Fibroblast of the aortic adventitia (primary cell): ENCODE measurements at regions not wholly inside any gene's neighbourhood (a gene's known extent, or its start where the extent isn't known, plus 50 kb on each side); places are given as distances from the start of the nearest gene placed in this dataset.
"Not testable (repeated sequence)": the region's sequence is repeated elsewhere in the genome, so short reads cannot be mapped to it uniquely, and the experiment has no call there.

Experiments used
- DNase-seq: peaks from one replicate; pipeline ENCODE4 v3.0.0-alpha.2; 2010; ENCODE audit warnings: low read depth
- H3K4me3 ChIP-seq: 2 replicates; pipeline ENCODE4 v1.5.1; 2011; ENCODE audit warnings: low read depth, mild to moderate bottlenecking, control low read depth, low read length, moderate library complexity
- TF ChIP-seq, protein P1 (sequence below): IDR thresholded peaks from 2 replicates; pipeline ENCODE4 v1.5.1; 2011; ENCODE audit warnings: mild to moderate bottlenecking, low read length, control low read depth, inconsistent platforms; ENCODE audit not compliant: insufficient read depth

DNA sequence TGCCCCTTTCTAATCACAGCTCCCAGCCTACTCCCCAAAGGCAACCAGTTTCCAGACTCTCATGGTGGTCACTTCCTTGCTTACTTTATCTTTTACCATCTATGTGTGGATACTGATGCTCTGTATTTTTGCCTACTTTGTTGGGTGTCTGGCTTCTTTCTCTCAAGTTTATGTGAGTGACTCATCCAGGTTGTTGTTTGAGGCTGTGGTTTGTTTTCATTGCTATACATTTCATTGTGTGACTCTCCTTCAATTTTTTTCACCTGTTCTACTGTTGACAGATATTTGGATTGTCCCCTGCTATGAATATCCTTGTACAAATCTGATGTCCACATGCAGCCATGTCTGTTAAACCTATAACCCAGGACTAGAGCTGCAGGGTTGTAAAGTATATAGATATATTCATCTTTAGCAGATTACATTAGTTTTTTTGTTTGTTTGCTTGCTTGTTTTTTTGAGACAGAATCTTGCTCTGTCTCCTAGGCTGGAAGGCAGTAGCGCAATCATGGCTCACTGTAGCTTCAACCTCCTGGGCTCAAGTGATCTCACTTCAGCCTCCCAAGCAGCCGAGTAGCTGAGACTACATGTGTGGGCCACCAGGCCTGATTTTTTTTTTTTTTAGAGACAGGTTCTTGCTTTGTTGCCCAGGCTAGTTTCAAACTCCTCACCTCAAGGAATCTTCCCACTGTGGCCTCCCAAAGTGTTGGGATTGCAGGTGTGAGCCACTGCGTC, 72.9 kb upstream of the EEF1E1 start:
- TF ChIP-seq, protein P1, sequence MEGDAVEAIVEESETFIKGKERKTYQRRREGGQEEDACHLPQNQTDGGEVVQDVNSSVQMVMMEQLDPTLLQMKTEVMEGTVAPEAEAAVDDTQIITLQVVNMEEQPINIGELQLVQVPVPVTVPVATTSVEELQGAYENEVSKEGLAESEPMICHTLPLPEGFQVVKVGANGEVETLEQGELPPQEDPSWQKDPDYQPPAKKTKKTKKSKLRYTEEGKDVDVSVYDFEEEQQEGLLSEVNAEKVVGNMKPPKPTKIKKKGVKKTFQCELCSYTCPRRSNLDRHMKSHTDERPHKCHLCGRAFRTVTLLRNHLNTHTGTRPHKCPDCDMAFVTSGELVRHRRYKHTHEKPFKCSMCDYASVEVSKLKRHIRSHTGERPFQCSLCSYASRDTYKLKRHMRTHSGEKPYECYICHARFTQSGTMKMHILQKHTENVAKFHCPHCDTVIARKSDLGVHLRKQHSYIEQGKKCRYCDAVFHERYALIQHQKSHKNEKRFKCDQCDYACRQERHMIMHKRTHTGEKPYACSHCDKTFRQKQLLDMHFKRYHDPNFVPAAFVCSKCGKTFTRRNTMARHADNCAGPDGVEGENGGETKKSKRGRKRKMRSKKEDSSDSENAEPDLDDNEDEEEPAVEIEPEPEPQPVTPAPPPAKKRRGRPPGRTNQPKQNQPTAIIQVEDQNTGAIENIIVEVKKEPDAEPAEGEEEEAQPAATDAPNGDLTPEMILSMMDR = no peak
- no peak for DNase-seq

DNA sequence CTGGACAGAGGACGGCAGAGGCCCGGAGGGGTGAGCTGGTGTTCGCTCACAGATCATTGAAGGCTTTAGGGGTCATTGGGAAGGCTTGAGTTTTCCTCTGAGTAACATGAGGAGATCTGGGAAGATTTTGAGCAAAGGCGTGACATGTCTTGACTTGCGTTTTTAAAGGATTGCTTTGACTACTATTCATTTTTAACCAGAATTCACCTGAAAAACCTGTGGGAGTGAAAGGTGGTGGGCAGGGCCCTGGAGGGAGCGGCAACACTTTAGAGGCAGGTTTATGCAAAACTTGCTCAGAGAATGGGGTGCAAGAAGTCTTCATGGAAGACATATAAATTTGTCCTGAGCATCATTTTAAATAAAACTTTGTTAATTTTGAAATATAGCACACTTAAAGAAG, 72.2 kb upstream of the EEF1E1 start:
- H3K4me3 ChIP-seq = no peak overlapping the region
- TF ChIP-seq, protein P1 = no peak
- no peak for DNase-seq

More for the DNA sequence above, 72.9 kb upstream of the EEF1E1 start:
- H3K4me3 ChIP-seq = no peak overlapping the region

DNA sequence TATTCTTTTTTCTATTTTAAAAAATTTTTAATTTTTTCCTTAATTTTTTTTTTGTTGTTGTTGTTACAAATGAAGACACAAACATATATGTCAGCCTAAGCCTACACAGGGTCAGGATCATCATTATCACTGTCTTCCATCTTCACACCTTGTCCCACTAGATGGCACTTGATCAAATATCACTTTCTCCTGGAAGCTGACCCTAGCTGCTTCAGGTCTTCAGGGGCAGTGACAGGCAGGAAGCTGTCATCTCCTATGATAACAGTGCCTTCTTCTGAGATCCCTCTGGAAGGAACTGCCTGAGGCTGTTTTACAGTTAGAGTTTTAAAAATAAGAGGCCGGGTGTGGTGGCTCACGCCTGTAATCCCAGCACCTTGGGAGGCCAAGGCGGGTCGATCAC, 70.2 kb upstream of the EEF1E1 start:
- TF ChIP-seq, protein P1 = no peak
- DNase-seq = no peak

DNA sequence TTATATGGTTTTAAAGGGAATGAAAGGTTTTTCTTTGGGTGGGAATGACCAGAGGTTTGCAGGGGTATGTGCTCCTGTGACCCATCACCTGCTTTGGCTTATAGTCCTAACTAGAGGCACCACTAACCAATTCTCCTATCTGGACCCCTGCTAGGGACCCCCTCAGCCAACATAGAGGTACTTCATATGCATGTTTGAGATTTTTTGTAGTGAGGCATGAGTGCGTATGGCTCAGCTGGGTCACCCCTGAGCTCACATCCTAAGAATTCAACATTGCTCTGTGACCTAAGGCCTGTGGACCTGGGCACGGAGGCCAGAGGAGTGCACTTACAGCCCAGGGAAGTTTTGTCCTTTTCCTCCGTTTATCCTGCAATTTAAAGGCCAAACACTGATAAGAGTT, 68.4 kb upstream of the EEF1E1 start:
- H3K4me3 ChIP-seq = no peak overlapping the region
- no peak for DNase-seq
- TF ChIP-seq, protein P1 = no peak

More for the DNA sequence above, 70.2 kb upstream of the EEF1E1 start:
- H3K4me3 ChIP-seq = no peak overlapping the region

DNA sequence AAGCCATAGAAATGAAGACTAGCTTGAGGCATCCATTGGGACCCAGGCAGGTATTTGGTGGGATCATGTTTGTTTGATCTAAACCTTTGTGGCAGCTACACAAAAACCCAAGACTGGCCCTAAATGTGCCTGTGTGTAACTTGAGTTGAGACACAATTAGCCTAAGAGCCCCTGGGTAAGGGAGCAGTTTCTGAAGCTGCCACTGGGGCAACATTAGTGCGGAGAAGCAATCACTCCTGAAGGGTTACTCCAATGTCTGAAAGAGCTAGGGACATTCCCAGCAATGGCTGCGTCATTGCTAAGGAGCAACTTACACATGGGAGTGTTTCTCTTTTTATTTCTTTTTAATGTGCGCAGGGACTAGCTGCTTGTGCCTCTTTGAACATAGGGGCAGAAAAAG, 67.9 kb upstream of the EEF1E1 start:
- no peak overlapping the region for H3K4me3 ChIP-seq
- TF ChIP-seq, protein P1 = no peak
- no peak for DNase-seq

DNA sequence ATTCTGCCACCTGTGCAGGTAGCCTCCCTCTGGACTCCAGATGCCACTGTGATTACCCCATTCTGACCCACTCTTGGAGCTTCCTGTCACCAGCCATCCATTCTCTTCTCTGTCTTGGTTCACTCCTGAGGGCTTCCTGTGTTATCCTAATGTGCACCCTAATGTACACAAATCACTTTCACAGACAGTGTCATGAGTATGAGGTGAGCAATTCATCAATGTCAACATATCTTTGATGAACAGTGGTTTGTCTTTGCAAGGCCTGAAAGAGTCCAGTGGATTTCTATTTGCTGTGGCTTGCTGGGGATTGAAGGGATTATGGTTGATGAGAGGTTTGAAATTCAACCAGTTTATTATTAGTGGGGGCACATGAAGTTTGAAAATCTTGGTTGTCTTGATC, 63.8 kb upstream of the EEF1E1 start:
- TF ChIP-seq, protein P1 = no peak
- no peak for DNase-seq
- H3K4me3 ChIP-seq = no peak overlapping the region

DNA sequence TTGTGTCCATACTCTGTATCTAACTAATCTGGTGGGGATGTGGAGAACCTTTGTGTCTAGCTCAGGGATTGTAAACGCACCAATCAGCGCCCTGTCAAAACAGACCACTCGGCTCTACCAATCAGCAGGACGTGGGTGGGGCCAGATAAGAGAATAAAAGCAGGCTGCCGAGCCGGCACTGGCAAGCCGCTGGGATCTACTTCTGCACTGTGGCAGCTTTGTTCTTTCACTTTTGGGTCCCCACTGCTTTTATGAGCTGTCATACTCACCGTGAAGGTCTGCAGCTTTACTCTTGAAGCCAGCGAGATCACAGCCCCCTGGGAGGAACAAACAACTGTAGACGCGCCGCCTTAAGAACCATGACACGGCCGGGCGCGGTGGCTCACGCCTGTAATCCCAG, 62.7 kb upstream of the EEF1E1 start:
- H3K4me3 ChIP-seq = not testable (repeated sequence)

DNA sequence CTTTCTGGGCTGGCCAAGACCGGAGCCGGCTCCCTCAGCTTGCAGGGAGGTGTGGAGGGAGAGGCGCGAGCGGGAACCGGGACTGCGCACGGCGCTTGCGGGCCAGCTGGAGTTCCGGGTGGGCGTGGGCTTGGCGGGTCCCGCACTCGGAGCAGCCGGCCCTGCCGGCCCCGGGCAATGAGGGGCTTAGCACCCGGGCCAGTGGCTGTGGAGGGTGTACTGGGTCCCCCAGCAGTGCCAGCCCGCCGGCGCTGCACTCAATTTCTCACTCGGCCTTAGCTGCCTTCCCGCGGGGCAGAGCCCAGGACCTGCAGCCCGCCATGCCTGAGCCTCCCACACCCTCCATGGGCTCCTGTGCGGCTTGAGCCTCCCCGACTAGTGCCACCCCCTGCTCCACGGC, 61.9 kb upstream of the EEF1E1 start:
- not testable (repeated sequence) for DNase-seq, H3K4me3 ChIP-seq

More for the DNA sequence above, 62.7 kb upstream of the EEF1E1 start:
- DNase-seq = not testable (repeated sequence)
